ENCODE measurements at regions not wholly inside any gene's neighbourhood (a gene's known extent, or its start where the extent isn't known, plus 50 kb on each side); places are given as distances from the start of the nearest gene placed in this dataset.

DNA sequence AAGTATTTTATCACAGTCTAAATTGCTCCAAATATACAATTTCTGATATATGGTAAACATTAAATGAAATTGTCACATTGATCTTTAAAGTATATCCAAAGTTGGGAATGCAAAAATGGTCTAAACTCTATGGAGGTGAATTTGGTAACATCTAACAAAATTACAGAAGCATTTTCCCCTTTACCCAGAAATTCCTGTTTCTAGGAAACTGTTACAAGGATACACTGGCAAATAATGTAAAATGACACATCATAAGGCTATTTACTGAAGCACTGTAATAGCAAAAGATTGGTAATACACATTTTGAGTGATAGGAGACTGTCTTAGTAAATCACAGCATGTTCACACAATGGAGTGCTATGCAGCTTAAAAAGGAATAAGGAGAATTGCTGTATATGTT lies 50.0 kb upstream of the SLCO2A1 start:
- no peak for DNase-seq (ENCODE audit: low read depth, low spot score)
- Histone ChIP-seq H3K27me3 (ENCODE audit: control insufficient read depth, insufficient read depth, low read length) (no peaks in the 10 kb centered on the region), H3K9me3 (ENCODE audit: control insufficient read depth, insufficient read depth, low read length) (peaks cover 6% of the 10 kb centered on the region), H3K27ac (ENCODE audit: low read depth, low read length) (no peak overlapping the region), H3K4me3 (ENCODE audit: low read depth, low read length) (no peak overlapping the region)
- TF ChIP-seq, protein P1, sequence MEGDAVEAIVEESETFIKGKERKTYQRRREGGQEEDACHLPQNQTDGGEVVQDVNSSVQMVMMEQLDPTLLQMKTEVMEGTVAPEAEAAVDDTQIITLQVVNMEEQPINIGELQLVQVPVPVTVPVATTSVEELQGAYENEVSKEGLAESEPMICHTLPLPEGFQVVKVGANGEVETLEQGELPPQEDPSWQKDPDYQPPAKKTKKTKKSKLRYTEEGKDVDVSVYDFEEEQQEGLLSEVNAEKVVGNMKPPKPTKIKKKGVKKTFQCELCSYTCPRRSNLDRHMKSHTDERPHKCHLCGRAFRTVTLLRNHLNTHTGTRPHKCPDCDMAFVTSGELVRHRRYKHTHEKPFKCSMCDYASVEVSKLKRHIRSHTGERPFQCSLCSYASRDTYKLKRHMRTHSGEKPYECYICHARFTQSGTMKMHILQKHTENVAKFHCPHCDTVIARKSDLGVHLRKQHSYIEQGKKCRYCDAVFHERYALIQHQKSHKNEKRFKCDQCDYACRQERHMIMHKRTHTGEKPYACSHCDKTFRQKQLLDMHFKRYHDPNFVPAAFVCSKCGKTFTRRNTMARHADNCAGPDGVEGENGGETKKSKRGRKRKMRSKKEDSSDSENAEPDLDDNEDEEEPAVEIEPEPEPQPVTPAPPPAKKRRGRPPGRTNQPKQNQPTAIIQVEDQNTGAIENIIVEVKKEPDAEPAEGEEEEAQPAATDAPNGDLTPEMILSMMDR (IDR thresholded peaks at IDR 0.05; ENCODE audit: low read depth, low read length), result no peak
- ChIA-PET POLR2A (no interaction called here), CTCF (no interaction called here)

Measured in AG04450 (cell line).